Cerebellar nuclear complex (tissue), 1 donor: ENCODE measurements at regions not wholly inside any gene's neighbourhood (a gene's known extent, or its start where the extent isn't known, plus 50 kb on each side); places are given as distances from the start of the nearest gene placed in this dataset.
"Not testable (repeated sequence)": the region's sequence is repeated elsewhere in the genome, so short reads cannot be mapped to it uniquely, and the experiment has no call there.

Experiments
- DNase-seq, 2 experiments: peaks; one replicate each; lab custom pipeline; 2025; lab: John Stamatoyannopoulos, UW

GRCh38 chr14:55767286-55767685, 187.3 kb downstream of the KTN1 start:
- DNase-seq = no peak

- no peak for DNase-seq
Measured at GRCh38 chr14:55769877-55770276, 189.9 kb downstream of the KTN1 start.

DNA sequence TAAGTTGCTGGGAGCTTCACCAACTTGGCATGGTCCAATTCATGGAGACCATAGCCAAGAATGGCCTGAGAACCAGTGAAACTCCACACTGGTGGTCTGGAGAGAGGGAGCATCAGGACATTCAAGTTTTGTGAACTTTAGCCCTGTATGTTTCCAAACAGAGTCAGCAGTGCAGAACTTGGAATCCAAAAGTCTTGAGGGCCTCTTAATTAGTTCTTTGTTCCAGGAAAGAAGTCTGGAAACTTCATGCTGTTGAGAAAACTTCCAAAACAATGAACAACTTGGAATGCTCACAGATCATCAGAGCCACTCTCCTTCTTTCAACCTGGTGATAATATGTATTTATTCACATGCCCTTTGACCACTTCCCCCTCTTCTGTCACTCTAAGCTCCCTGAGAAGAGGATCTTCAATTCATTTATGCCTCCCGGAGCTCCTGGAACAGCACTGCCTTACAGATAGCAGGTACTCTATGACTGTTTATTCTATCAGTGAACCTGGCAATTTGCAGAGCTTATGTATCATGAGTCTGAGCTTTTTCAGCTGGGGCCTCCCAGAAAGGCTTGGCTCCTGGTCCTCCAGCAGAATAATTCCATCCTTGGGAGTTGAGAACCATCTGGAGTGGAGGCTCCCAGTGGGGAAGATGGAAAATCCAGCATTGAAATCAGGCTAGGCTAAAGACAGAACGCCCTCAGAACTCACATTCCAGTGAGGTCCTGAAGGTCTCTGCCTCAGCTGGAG, 191.4 kb downstream of the KTN1 start:
- no peak for DNase-seq

- DNase-seq = no peak
Measured at GRCh38 chr14:55772486-55772885, 192.5 kb downstream of the KTN1 start.

DNA sequence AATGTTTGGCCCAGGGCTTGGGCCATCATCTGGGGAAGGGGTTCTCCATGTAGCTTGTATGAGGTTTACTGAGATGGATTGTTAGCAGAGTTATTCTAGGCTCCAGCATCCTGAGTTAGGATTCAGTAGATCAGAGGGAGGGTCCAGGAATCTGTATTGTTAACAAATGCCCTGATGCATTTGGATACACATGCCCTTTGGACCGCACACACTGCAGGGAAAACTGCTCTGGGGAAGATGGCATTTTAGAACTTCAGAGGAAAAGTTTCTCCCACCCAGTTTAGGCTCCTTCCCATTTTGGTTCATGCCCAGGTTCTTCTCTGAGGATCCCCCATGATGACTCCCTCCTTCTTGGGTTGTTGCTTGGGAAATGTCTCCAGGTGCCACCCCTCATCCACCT, 193.3 kb downstream of the KTN1 start:
- no peak for DNase-seq

DNA sequence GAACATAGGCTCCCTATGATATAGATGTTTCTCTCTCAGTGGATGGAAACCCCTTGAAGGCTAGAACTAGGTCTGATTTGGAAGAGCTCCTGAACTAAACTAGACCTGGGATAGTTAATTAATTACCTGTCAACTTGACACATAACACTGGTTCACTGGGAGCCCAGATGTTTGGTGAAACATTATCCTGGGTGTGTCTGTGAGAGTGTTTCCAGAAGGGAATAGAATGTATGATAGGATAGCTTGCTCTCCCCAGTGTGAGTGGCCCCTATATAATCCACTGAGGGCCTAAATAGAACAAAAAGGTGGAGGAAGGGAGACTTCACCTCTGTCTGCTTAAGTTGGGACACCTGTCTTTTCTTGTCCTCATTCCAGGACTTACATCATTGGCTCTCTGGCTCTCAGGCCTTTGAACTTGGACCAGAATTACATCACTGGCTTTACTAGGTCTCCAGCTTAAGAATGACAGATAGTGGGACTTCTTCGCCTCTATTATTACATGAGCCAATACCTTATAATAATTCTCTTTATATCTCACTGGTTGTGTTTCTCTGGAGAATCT, 194.1 kb downstream of the KTN1 start:
- DNase-seq = no peak

DNA sequence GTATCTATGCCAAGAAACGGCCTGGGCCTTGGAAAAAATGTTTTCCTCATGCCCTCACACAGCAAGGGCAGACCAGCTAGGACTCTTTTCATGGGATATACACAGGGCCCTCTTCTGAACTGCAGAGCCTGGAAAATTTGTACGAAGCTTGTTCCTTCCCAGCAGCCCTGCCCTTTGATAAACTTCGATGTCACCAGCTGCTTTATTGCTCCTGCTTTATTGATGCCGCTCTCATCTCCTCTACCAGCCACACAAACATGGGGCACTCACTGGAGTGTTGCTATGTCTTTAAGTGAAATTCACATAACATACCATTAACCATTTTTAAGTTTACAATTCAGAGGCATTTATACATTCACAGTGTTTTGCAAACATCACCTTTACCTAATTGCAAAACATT, 197.9 kb downstream of the KTN1 start:
- no peak for DNase-seq

DNA sequence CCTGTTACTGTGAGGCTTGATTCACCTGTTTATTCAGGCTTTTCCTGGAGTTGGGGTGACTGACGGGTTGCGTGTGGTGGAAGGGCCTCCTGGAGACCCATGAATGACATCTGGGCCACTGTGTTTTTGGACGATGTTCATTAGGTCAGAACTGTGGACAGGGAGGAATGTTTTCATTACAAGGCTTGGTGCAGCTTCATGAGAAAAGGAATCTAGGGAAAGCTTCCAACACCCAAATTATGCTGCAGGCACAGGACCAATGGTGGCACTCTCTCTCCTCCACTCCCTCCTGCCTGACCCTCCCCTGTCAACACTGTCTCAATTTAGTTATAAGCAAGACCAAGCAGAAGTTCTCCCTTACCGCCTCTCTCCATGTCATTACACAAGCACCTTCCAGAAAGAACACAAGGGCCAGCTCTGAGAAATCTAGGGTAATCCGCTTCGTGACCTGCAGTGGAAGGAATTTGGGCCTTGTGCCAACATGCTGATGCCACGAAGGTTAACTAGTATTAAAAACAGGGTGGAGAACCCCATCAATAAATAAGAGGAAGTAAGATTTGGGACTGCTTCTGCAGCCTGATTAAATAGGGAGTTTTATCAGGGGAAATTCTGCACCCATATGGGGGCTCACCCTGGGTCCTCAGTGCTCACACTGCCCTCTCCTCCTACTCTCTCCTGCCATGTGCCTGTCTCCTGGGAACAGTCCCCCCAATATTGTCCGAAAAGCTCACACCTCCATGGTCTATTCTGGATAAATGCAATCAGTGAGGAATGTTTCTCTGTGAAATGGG, 200.3 kb downstream of the KTN1 start:
- DNase-seq = no peak

GRCh38 chr14:55781046-55781445, 201.0 kb downstream of the KTN1 start:
- no peak for DNase-seq

GRCh38 chr14:55782166-55782565, 202.2 kb downstream of the KTN1 start:
- no peak for DNase-seq

DNA sequence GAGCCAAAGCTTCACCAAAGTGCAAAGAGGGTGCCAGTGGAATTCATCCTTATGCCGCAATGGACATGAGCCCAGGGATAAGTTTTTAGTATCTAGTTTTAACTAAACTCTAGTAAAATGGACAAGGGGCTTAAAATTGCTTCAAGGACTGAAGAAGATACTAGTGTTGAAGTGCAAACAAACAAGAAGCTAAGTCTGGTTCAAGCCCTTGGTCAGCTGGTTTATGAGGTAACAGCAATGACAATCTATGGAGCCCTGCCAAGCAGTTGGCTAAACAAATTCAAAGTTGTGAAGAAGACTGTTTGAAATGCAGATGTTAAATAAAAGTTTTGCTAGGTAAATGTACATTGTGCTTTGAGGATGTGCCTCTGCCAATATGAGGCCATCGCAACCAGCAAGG, 209.4 kb downstream of the KTN1 start:
- no peak for DNase-seq

- DNase-seq = no peak
Measured at GRCh38 chr14:55794655-55795595, 214.9 kb downstream of the KTN1 start.

DNA sequence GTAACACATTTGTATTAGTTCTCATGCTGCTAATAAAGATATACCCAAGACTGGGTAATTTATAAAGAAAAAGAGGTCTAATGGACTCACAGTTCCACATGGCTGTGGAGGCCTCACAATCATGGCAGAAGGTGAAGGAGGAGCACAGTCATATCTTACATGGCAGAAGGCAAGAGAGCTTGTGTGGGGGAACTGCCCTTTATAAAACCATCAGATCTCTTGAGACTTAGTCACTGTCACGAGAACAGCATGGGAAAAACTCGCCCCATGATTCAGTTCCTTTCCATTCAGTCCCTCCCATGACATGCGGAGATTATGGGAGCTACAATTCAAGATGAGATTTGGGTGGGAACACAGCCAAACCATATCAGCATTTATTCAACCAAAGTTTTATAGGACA, 216.5 kb downstream of the KTN1 start:
- not testable (repeated sequence) for DNase-seq

DNA sequence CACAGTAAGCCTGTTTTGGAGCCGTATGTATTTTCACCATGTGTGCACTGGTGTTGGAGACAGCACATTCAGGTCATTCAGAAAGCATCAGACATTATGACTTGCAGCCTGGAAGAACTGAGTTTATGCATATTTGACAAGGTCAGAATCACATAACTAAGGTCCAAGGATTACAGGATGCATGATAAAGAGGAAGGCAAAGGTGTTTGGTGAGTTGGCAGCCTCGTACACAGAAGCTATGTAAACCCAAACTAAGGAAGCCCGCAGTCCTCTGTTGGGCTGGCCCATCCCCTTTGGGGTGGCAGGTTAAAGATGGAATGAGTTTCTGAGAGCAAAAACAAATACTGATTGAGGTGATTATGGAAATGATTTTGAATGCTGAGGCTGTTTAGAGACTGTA, 218.4 kb downstream of the KTN1 start:
- no peak for DNase-seq

DNA sequence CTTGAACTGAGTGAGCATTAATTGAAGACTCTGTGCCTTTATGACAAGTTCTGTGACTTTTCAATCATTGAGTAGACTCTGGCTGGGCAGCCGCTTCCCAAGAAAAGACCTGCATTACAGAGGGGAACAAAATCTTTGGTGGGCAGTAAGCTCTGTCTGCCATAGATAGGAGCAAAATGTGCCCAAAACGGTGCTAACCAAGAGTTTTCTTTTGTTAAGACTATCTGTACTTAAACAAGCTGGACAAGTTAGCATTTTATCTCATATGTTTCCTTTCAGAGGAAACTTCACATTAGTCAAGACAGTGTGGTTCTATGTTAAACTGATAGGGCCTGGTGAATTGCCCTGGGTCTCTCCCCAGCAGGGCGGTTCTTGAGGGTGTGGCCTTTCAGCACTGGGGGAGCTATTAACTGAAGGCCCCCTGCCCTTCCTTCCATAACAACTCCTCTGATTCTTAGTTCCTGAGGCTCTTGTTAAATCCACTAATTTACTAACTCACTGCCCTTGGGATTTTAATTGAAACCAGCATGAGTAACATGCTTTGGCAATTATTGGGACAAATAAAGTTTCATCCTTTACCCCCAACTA, 219.6 kb downstream of the KTN1 start:
- DNase-seq = no peak

DNA sequence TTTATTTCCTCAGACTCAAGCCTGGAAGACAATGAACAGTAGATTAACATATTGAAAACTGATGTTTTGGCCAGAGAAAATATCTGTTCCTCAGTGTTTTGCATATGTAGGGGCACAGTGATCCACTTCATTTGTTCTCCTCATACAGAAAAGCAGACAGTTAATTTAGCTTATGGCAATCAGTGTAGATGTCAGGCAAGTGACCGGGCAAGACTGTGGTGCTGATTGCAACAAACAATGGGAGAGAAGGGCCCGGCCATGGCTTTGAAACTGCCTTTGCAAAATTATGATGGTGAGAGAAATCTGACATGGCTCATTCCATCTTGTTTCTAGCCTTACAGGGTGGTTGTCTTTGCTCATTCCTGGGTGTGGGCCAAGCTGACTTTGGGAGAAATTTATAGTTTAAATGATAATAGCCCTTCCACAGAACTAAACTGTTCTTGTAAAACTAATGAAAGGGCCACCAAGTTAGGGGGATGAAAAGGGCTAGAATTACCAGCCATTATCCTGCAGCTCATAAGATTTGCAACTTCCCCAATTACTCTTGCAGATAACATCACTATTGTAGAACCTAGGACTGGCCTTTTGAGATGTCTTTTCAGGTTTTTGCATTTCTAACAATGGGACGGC, 220.3 kb downstream of the KTN1 start:
- no peak for DNase-seq

DNA sequence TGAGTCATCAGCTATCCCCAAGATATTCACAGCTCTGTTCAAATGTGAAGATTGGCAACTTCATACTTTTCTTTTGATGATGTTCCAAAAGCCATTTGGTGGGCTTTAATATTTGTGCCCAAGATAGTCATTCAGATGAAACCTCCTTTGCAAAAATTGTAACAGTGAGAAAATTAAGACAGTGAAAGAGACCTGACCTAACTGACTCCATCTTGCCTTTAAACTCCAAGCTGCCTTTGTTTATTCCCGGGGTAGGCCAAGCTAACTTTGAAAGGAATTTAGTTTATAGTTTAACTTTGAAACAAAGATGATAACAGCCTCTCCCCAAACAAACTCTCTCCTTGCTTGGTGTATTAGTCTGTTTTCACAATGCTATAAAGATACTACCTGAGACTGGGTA, 221.1 kb downstream of the KTN1 start:
- no peak for DNase-seq

DNA sequence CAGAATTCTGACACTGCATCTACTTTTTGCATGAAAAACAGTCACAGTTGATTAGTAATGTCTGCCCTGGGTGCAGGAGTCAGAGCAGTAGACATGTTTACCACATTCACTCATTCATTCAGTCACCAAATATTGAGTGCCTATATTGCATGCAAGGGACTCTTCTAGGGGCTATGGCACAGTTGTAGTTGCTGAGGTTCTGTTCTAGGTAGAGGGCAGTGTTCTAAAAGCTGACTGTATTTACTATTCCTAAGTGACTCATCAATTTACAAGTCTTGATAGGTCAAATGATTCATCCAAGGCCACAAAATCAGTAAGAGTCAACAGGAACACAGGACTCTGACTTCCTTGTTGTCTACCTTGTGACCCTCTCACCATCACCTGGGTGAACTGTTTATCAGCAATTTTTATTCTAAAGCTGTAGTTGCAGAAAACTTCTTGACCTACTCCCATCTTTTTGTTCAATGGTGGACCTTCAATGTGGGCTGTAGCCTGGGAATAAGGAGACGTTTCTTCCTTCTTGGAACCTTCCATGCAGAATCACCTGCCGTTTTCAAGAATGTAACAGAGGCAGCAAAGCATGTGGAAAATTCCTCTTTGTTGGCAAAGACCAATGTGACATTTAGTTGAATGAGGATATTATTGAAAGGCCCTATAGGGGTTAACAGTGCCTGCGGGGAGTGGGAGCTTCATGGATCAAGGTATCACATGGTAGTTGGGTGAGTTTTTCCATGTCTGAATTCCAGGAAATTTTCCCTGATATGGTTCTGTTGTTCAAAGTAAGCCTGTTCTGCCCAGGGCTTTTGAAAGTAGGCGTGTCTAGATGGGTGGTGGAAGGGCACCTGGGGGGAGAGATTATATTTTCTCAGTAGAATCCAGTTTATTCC, 223.2 kb downstream of the KTN1 start:
- no peak for DNase-seq

DNA sequence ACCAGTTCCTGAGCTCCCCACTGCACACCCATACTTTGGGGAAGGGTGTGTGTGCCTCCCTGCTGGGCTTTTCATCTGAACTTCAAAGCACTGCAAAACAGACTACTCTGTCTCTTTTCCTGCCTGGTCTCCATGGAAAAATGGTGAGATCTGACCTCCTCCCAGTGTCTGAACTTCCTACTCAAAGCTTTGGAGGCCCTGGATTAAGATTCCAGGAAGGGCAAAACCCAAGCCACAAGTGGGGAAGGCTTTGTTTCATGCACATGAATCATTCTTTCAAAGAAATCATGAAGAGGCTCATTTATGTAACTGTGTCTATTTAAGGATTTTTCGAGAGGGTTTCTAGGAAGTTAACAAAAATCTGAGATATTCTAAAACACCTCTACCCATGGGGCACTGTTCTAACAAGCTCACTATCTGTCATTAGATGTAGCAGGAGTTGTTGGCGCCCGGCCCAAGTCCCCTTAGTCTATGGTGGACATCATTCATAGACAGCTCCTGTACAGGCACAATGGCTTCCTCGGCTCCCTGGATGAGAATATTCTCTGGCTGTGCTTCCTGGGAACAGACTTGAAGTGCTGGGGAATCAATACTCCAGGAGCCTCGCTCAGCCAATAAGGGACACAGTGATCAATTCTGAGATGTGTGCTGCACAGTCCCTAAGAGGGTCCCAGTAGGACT, 224.0 kb downstream of the KTN1 start:
- DNase-seq = no peak

DNA sequence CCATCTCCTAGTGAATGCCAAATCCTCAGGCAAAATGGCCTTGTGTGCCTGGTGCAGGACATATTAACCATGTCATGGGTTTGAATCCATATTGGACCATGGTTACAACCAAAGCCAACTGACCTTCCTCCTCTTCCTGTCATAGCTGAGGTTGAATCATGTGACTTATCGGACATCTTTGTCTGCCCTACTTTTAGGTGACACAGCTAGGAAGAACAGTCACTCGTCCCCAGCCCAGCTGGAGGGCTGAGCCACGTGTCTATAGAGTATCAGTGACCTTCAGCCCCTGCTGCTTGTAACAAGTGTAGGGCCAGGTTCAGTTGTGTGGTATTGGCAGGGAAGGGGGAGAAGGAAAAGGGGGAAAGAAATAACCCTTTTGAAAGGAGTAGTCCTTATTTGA, 225.2 kb downstream of the KTN1 start:
- DNase-seq = no peak
